CD4-positive, CD25-positive, alpha-beta regulatory T cell (primary cell): ENCODE measurements at regions not wholly inside any gene's neighbourhood (a gene's known extent, or its start where the extent isn't known, plus 50 kb on each side); places are given as distances from the start of the nearest gene placed in this dataset.

ENCODE experiments used
- ATAC-seq, 2 donors: fragments of 150-1000 bp; cut with Tn5 transposase; one replicate each; pipeline ENCODE4 v1.10.0; 2021; ENCODE audit warnings: low read depth in 2 of 2, moderate number of reproducible peaks in 2 of 2, moderate library complexity in 1 of 2
- DNase-seq, 3 donors: peaks; one replicate each; pipeline versions ENCODE4 v3.0.0 to v3.0.0-alpha.2; 2012 to 2022; ENCODE audit warnings: mixed read lengths in 1 of 3
- H3K27ac ChIP-seq: one replicate; pipeline ENCODE4 v1.7.0; 2013; ENCODE audit warnings: mild to moderate bottlenecking, low read length; ENCODE audit not compliant: insufficient read depth, poor library complexity, severe bottlenecking
- H3K27me3 ChIP-seq: one replicate; pipeline ENCODE4 v1.7.0; 2013; ENCODE audit warnings: low read length; ENCODE audit not compliant: control insufficient read depth, insufficient read depth
- H3K36me3 ChIP-seq: one replicate; pipeline ENCODE4 v1.7.0; 2013; ENCODE audit warnings: mild to moderate bottlenecking, low read length, moderate library complexity; ENCODE audit not compliant: control insufficient read depth, insufficient read depth
- H3K4me1 ChIP-seq: 2 replicates; pipeline ENCODE4 v1.7.0; 2013; ENCODE audit warnings: mild to moderate bottlenecking, low read length; ENCODE audit not compliant: insufficient read depth, control insufficient read depth, poor library complexity, severe bottlenecking
- H3K4me3 ChIP-seq: one replicate; pipeline ENCODE4 v1.7.0; 2013; ENCODE audit warnings: low read depth, mild to moderate bottlenecking, low read length, moderate library complexity
- H3K9me3 ChIP-seq, 2 experiments: 1 replicate in 1 of 2; 2 replicates in 1 of 2; pipeline ENCODE4 v1.7.0; 2013; ENCODE audit warnings: low read length in 2 of 2, mild to moderate bottlenecking in 1 of 2, moderate library complexity in 1 of 2; ENCODE audit not compliant: control insufficient read depth in 2 of 2
- H3K27ac Mint-ChIP-seq, 3 donors: one replicate each; pipeline ENCODE4 v1.8.0; 2020 to 2022; ENCODE audit warnings: mild to moderate bottlenecking in 3 of 3, mixed read lengths in 3 of 3, moderate library complexity in 2 of 3
- H3K27me3 Mint-ChIP-seq: one replicate; pipeline ENCODE4 v1.8.0; 2022; ENCODE audit warnings: mild to moderate bottlenecking, mixed read lengths
- H3K36me3 Mint-ChIP-seq: one replicate; pipeline ENCODE4 v1.8.0; 2020; ENCODE audit warnings: mixed read lengths
- H3K4me1 Mint-ChIP-seq, 4 donors: one replicate each; pipeline ENCODE4 v1.8.0; 2020 to 2022; ENCODE audit warnings: mixed read lengths in 4 of 4, mild to moderate bottlenecking in 1 of 4
- H3K4me3 Mint-ChIP-seq, 4 donors: one replicate each; pipeline ENCODE4 v1.8.0; 2020 to 2022; ENCODE audit warnings: mild to moderate bottlenecking in 4 of 4, mixed read lengths in 4 of 4, moderate library complexity in 3 of 4
- H3K9me3 Mint-ChIP-seq, 7 donors: one replicate each; pipeline ENCODE4 v1.8.0; 2020 to 2022; ENCODE audit warnings: mixed read lengths in 7 of 7, mild to moderate bottlenecking in 3 of 7, moderate library complexity in 2 of 7

- H3K4me3 ChIP-seq = no peak overlapping the region
- DNase-seq (no peak), ATAC-seq (no peak)
- H3K27me3 Mint-ChIP-seq = peaks cover 4% of the 10 kb centered on the region
- no peak overlapping the region for H3K27ac ChIP-seq
- peaks cover 0 to 4% (median 1%) of the 10 kb centered on the region in 7 donors for H3K9me3 Mint-ChIP-seq
- no peaks in the 10 kb centered on the region for H3K36me3 ChIP-seq
- no peak overlapping the region for H3K4me3 Mint-ChIP-seq
- no peaks in the 10 kb centered on the region for H3K27me3 ChIP-seq
- H3K36me3 Mint-ChIP-seq = no peaks in the 10 kb centered on the region
- H3K4me1 ChIP-seq = no peaks in the 10 kb centered on the region
- no peaks in the 10 kb centered on the region for H3K9me3 ChIP-seq
- H3K27ac Mint-ChIP-seq = no peak overlapping the region
- no peaks in the 10 kb centered on the region for H3K4me1 Mint-ChIP-seq
Observed at GRCh38 chr15:62436235-62436634, 271.1 kb upstream of the C2CD4B start.

GRCh38 chr15:62437753-62438152 is 272.7 kb upstream of the C2CD4B start:
- Histone ChIP-seq H3K27me3 (no peaks in the 10 kb centered on the region), H3K4me3 (no peak overlapping the region), H3K27ac (no peak overlapping the region), H3K4me1 (no peaks in the 10 kb centered on the region), H3K36me3 (no peaks in the 10 kb centered on the region), H3K9me3 (no peaks in the 10 kb centered on the region)
- Mint-ChIP-seq H3K4me1 (no peaks in the 10 kb centered on the region), H3K4me3 (no peak overlapping the region), H3K27me3 (peaks cover 4% of the 10 kb centered on the region), H3K9me3 (peaks cover 0 to 4% (median 1%) of the 10 kb centered on the region in 7 donors), H3K27ac (no peak overlapping the region), H3K36me3 (no peaks in the 10 kb centered on the region)
- no peak for DNase-seq
- no peak for ATAC-seq

GRCh38 chr15:62439543-62440016 is 274.5 kb upstream of the C2CD4B start:
- DNase-seq = no peak
- H3K4me3 ChIP-seq = no peak overlapping the region
- H3K36me3 ChIP-seq = no peaks in the 10 kb centered on the region
- Mint-ChIP-seq H3K4me3 (no peak overlapping the region), H3K9me3 (peaks cover 0 to 4% (median 1%) of the 10 kb centered on the region in 7 donors), H3K27me3 (peaks cover 4% of the 10 kb centered on the region), H3K4me1 (no peaks in the 10 kb centered on the region), H3K36me3 (no peaks in the 10 kb centered on the region), H3K27ac (no peak overlapping the region)
- H3K27ac ChIP-seq = no peak overlapping the region
- H3K4me1 ChIP-seq = no peaks in the 10 kb centered on the region
- no peaks in the 10 kb centered on the region for H3K27me3 ChIP-seq
- no peaks in the 10 kb centered on the region for H3K9me3 ChIP-seq
- ATAC-seq = no peak

- DNase-seq = no peak
- peaks cover 4% of the 10 kb centered on the region for H3K27me3 Mint-ChIP-seq
- peaks cover 0 to 4% (median 0%) of the 10 kb centered on the region in 7 donors for H3K9me3 Mint-ChIP-seq
- no peak for ATAC-seq
- Histone ChIP-seq H3K36me3 (no peaks in the 10 kb centered on the region), H3K4me3 (no peak overlapping the region), H3K4me1 (no peaks in the 10 kb centered on the region), H3K27me3 (no peaks in the 10 kb centered on the region), H3K27ac (no peak overlapping the region), H3K9me3 (no peaks in the 10 kb centered on the region)
- no peaks in the 10 kb centered on the region for H3K4me1 Mint-ChIP-seq
- H3K27ac Mint-ChIP-seq = peak overlapping the region in 1 of 3 donors; percentile 40
- H3K36me3 Mint-ChIP-seq = no peaks in the 10 kb centered on the region
- H3K4me3 Mint-ChIP-seq = no peak overlapping the region
Observed at GRCh38 chr15:62440362-62441105, 275.4 kb upstream of the C2CD4B start.

- H3K4me3 Mint-ChIP-seq = no peak overlapping the region
- DNase-seq = no peak
- peaks cover 6% of the 10 kb centered on the region for H3K27me3 Mint-ChIP-seq
- Histone ChIP-seq H3K27me3 (no peaks in the 10 kb centered on the region), H3K27ac (no peak overlapping the region), H3K9me3 (no peaks in the 10 kb centered on the region), H3K36me3 (no peaks in the 10 kb centered on the region), H3K4me1 (no peaks in the 10 kb centered on the region), H3K4me3 (no peak overlapping the region)
- no peaks in the 10 kb centered on the region for H3K4me1 Mint-ChIP-seq
- no peaks in the 10 kb centered on the region for H3K36me3 Mint-ChIP-seq
- H3K9me3 Mint-ChIP-seq = peaks cover 0 to 1% (median 0%) of the 10 kb centered on the region in 7 donors
- no peak overlapping the region for H3K27ac Mint-ChIP-seq
- no peak for ATAC-seq
Observed at GRCh38 chr15:62444104-62445022, 279.3 kb upstream of the C2CD4B start.

GRCh38 chr15:62445244-62445643 is 280.2 kb upstream of the C2CD4B start:
- no peaks in the 10 kb centered on the region for H3K4me1 ChIP-seq
- H3K9me3 Mint-ChIP-seq = peaks cover 0 to 1% (median 0%) of the 10 kb centered on the region in 7 donors
- H3K36me3 Mint-ChIP-seq = no peaks in the 10 kb centered on the region
- no peak overlapping the region for H3K4me3 ChIP-seq
- DNase-seq = no peak
- H3K4me1 Mint-ChIP-seq = no peaks in the 10 kb centered on the region
- no peaks in the 10 kb centered on the region for H3K27me3 ChIP-seq
- H3K4me3 Mint-ChIP-seq = no peak overlapping the region
- no peak overlapping the region for H3K27ac Mint-ChIP-seq
- peaks cover 6% of the 10 kb centered on the region for H3K27me3 Mint-ChIP-seq
- ATAC-seq = no peak
- no peaks in the 10 kb centered on the region for H3K36me3 ChIP-seq
- no peaks in the 10 kb centered on the region for H3K9me3 ChIP-seq
- H3K27ac ChIP-seq = no peak overlapping the region

- Mint-ChIP-seq H3K4me1 (no peaks in the 10 kb centered on the region), H3K4me3 (no peak overlapping the region), H3K36me3 (no peaks in the 10 kb centered on the region), H3K27ac (no peak overlapping the region), H3K9me3 (no peaks in the 10 kb centered on the region), H3K27me3 (peaks cover 12% of the 10 kb centered on the region)
- Histone ChIP-seq H3K4me3 (no peak overlapping the region), H3K27ac (no peak overlapping the region), H3K9me3 (no peaks in the 10 kb centered on the region), H3K4me1 (no peaks in the 10 kb centered on the region), H3K36me3 (no peaks in the 10 kb centered on the region), H3K27me3 (no peaks in the 10 kb centered on the region)
- DNase-seq (no peak), ATAC-seq (no peak)
Observed at GRCh38 chr15:62446984-62447383, 281.9 kb upstream of the C2CD4B start.
